PC-9 (cell line): ENCODE measurements at regions not wholly inside any gene's neighbourhood (a gene's known extent, or its start where the extent isn't known, plus 50 kb on each side); places are given as distances from the start of the nearest gene placed in this dataset.

Experiments used
- BruUV-seq: library from RNA; stranded (reverse); fragments of 400-500 nt; replicated peaks from 2 replicates; lab custom pipeline; 2021; lab: Mats Ljungman, UMichigan
- CTCF ChIA-PET: fragments of 300-600 bp; sonication (Branson Sonifier 250); formaldehyde crosslinking; loops from one replicate; lab custom pipeline; 2022; ENCODE audit warnings: antibody characterized with exemption; lab: Charles Lee
- POLR2A ChIA-PET: fragments of 300-600 bp; sonication (Branson Sonifier 250); formaldehyde crosslinking; loops from one replicate; lab custom pipeline; 2022; ENCODE audit warnings: antibody characterized with exemption; ENCODE audit not compliant: unreplicated experiment; lab: Charles Lee
- DNase-seq, 2 experiments: peaks; one replicate each; pipeline versions ENCODE4 v3.0.0 to v3.0.0-alpha.2; 2015 to 2022; ENCODE audit warnings: mixed read lengths in 1 of 2
- H2AFZ ChIP-seq: fragments of 200-600 bp; sonication (generic); 2 replicates; pipeline ENCODE4 v1.8.1; 2017; ENCODE audit warnings: antibody characterized with exemption
- H3F3A ChIP-seq: fragments of 200-600 bp; sonication (generic); 2 replicates; pipeline ENCODE4 v1.8.1; 2017; ENCODE audit warnings: antibody characterized with exemption, mild to moderate bottlenecking, low read depth; ENCODE audit not compliant: insufficient read depth
- H3K27ac ChIP-seq: fragments of 200-600 bp; sonication (generic); 2 replicates; pipeline ENCODE4 v1.6.1; 2016; ENCODE audit warnings: mixed run types
- H3K27me3 ChIP-seq: fragments of 200-600 bp; sonication (generic); 2 replicates; pipeline ENCODE4 v1.6.1; 2016; ENCODE audit warnings: low read depth, mixed run types; ENCODE audit not compliant: insufficient read depth
- H3K36me3 ChIP-seq: fragments of 200-600 bp; sonication (generic); 2 replicates; pipeline ENCODE4 v1.6.1; 2016; ENCODE audit warnings: low read depth, mixed run types
- H3K4me1 ChIP-seq: fragments of 200-600 bp; sonication (generic); replicated peaks from 2 replicates; pipeline ENCODE4 v1.6.1; 2016; ENCODE audit warnings: mixed run types; ENCODE audit not compliant: insufficient read depth
- H3K4me2 ChIP-seq: fragments of 200-600 bp; sonication (generic); 2 replicates; pipeline ENCODE4 v1.6.1; 2017; ENCODE audit warnings: mixed run types
- H3K4me3 ChIP-seq: fragments of 200-600 bp; sonication (generic); 2 replicates; pipeline ENCODE4 v1.6.1; 2016; ENCODE audit warnings: mixed run types
- H3K79me2 ChIP-seq: fragments of 200-600 bp; sonication (generic); 2 replicates; pipeline ENCODE4 v1.6.1; 2017; ENCODE audit warnings: low read depth, mixed run types
- H3K9me2 ChIP-seq: fragments of 200-600 bp; sonication (generic); 2 replicates; pipeline ENCODE4 v1.8.1; 2017; ENCODE audit warnings: mild to moderate bottlenecking; ENCODE audit not compliant: insufficient read depth
- H3K9me3 ChIP-seq: fragments of 200-600 bp; sonication (generic); 2 replicates; pipeline ENCODE4 v1.8.1; 2016; ENCODE audit warnings: low read depth; ENCODE audit not compliant: insufficient read depth
- H4K20me1 ChIP-seq: fragments of 200-600 bp; sonication (generic); 2 replicates; pipeline ENCODE4 v1.8.1; 2017; ENCODE audit not compliant: insufficient read depth
- EZH2 ChIP-seq: fragments of 200-600 bp; sonication (generic); IDR thresholded peaks from 2 replicates; pipeline ENCODE4 v1.8.0; 2017; ENCODE audit warnings: antibody characterized with exemption, low read depth
- intact Hi-C: fragments of 100-400 bp; cut with micrococcal nuclease; formaldehyde crosslinking; loops from one replicate; pipeline ENCODE4 v1.10.0; 2022; ENCODE audit not compliant: unreplicated experiment
- TF ChIP-seq, protein P1 (sequence below): fragments of 200-600 bp; sonication (generic); conservative IDR thresholded peaks from 2 replicates; pipeline ENCODE4 v1.6.1; 2017; ENCODE audit warnings: mixed run types, antibody characterized with exemption, mild to moderate bottlenecking, moderate library complexity

DNA sequence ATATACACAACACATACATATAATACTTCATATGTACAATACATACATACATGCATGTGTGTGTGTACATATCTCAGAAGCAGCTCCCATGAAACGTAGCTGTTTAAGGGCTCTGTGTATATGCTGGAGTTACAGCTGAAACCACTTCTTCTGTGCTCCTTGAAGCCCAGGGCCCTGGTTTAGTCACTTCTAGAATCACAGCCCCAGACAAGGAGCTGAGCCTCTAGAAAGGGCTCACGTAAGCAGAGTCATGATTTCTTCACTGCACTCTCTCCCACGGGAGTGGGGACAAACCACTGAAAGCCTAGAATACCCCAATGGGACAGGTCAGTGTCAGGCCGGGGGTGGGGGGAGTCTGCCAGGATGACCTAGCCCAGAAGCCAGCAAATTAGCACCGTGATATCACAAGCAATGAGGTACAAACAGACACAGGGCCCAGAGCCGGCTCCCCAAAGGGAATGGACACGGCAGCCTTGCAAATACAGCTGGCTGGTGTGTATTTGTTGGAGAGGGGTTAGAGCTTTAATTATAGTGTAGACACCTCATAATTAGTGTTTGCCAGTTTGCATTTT lies 90.3 kb downstream of the C1QL2 start:
- BruUV-seq: no TSS peak

DNA sequence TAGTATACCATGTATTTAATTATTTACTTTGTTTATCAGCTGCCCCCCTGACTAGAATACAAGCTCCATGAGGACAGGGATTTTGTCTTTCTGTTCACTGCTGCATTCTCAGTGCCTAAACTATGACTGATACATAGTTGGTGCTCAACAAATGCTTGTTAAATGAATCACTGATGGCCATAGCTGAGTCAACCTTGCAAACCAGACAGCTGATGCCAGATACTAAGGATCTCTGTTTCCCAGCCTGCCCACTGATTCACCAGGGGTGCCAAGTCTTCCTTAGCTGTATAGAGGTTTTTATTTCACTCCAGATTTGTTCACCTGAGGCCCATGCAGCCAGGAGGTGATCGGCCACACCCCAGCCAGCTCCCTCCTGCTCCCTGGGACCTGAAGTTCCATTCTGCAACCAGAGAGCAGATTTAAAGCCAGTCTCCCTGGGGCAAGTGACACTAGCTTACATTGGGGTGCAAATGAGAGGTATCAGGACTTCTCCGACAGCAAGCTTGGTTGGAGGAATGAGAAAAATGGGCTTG lies 92.2 kb downstream of the C1QL2 start:
- ChIA-PET CTCF (no interaction called here), POLR2A (no interaction called here)
- Histone ChIP-seq H3K4me3 (no peak overlapping the region), H3K27me3 (no peaks in the 10 kb centered on the region), H3F3A (no peaks in the 10 kb centered on the region), H4K20me1 (no peaks in the 10 kb centered on the region), H3K9me3 (0 out of 2 replicates have a peak, but pooled peaks cover 4% of the 10 kb centered on the region), H3K9me2 (no peaks in the 10 kb centered on the region), H3K4me2 (no peak overlapping the region), H3K27ac (no peak overlapping the region), H3K36me3 (no peaks in the 10 kb centered on the region), H3K79me2 (no peaks in the 10 kb centered on the region), H3K4me1 (peaks cover 4% of the 10 kb centered on the region; the same call in 1 of the 2 replicates), H2AFZ (no peak overlapping the region)
- intact Hi-C loops: no loop called here
- no peak for DNase-seq
- no TSS peak for BruUV-seq
- TF ChIP-seq EZH2: no peak
- TF ChIP-seq, protein P1, sequence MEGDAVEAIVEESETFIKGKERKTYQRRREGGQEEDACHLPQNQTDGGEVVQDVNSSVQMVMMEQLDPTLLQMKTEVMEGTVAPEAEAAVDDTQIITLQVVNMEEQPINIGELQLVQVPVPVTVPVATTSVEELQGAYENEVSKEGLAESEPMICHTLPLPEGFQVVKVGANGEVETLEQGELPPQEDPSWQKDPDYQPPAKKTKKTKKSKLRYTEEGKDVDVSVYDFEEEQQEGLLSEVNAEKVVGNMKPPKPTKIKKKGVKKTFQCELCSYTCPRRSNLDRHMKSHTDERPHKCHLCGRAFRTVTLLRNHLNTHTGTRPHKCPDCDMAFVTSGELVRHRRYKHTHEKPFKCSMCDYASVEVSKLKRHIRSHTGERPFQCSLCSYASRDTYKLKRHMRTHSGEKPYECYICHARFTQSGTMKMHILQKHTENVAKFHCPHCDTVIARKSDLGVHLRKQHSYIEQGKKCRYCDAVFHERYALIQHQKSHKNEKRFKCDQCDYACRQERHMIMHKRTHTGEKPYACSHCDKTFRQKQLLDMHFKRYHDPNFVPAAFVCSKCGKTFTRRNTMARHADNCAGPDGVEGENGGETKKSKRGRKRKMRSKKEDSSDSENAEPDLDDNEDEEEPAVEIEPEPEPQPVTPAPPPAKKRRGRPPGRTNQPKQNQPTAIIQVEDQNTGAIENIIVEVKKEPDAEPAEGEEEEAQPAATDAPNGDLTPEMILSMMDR: no peak

More for the DNA sequence above, 90.3 kb downstream of the C1QL2 start:
- CTCF ChIA-PET: no interaction called here
- H3K4me1 ChIP-seq: peaks cover 4% of the 10 kb centered on the region; the same call in 1 of the 2 replicates
- no peaks in the 10 kb centered on the region for H3K9me2 ChIP-seq
- no peak overlapping the region for H3K4me3 ChIP-seq
- DNase-seq: no peak
- H3K4me2 ChIP-seq: no peak overlapping the region
- H4K20me1 ChIP-seq: no peaks in the 10 kb centered on the region
- H3K27me3 ChIP-seq: no peaks in the 10 kb centered on the region
- no peak for TF ChIP-seq EZH2
- TF ChIP-seq, protein P1: no peak
- POLR2A ChIA-PET: no interaction called here
- H3F3A ChIP-seq: no peaks in the 10 kb centered on the region
- no peaks in the 10 kb centered on the region for H3K79me2 ChIP-seq
- no peak overlapping the region for H2AFZ ChIP-seq
- no peak overlapping the region for H3K27ac ChIP-seq
- no peaks in the 10 kb centered on the region for H3K36me3 ChIP-seq
- H3K9me3 ChIP-seq: 0 out of 2 replicates have a peak, but pooled peaks cover 4% of the 10 kb centered on the region
- intact Hi-C loops: no loop called here

DNA sequence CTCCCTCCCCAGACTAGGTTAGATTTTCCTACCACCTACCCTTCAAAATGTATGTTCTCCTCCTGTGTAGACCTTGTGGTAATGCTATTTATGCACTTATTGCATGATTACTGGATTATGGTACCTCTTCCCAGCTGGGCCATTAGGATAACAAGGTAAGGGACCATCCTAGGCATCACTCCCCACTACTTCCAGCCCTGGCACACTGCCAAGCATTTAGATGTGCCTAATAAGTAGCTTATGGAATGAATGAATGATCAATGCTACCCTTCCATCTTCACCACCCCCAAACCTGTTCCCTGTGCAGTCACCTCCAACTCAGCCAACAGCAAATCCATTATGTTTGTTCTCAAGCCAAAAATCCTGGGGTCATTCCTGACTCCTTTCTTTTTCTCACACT lies 93.4 kb downstream of the C1QL2 start:
- Histone ChIP-seq H3K4me3 (no peak overlapping the region), H3K27me3 (no peaks in the 10 kb centered on the region), H4K20me1 (no peaks in the 10 kb centered on the region), H3F3A (no peaks in the 10 kb centered on the region), H3K4me2 (no peak overlapping the region), H3K9me2 (no peaks in the 10 kb centered on the region), H2AFZ (no peak overlapping the region), H3K27ac (no peak overlapping the region), H3K9me3 (0 out of 2 replicates have a peak, but pooled peaks cover 4% of the 10 kb centered on the region), H3K36me3 (no peaks in the 10 kb centered on the region), H3K79me2 (no peaks in the 10 kb centered on the region), H3K4me1 (peaks cover 4% of the 10 kb centered on the region; the same call in 1 of the 2 replicates)
- BruUV-seq: no TSS peak
- TF ChIP-seq EZH2: no peak
- TF ChIP-seq, protein P1: no peak
- ChIA-PET CTCF (no interaction called here), POLR2A (no interaction called here)
- intact Hi-C loops: no loop called here
- DNase-seq: no peak
